Tibial nerve (tissue), 4 donors: ENCODE measurements at regions not wholly inside any gene's neighbourhood (a gene's known extent, or its start where the extent isn't known, plus 50 kb on each side); places are given as distances from the start of the nearest gene placed in this dataset.

Source experiments
- DNase-seq, 2 donors: peaks; one replicate each; pipeline ENCODE4 v3.0.0-alpha.2; 2019; ENCODE audit warnings: low spot score in 2 of 2
- H3K27ac ChIP-seq, 4 donors: fragments of 200-600 bp; sonication (generic) in 3 of 4; one replicate each; pipeline ENCODE4 v1.5.1; 2017 to 2019; ENCODE audit warnings: mild to moderate bottlenecking in 1 of 4
- H3K27me3 ChIP-seq, 2 donors: fragments of 200-600 bp; sonication (generic) in 1 of 2; one replicate each; pipeline versions ENCODE4 v1.5.1 to v1.6.0; 2017 to 2019
- H3K36me3 ChIP-seq, 3 donors: fragments of 200-600 bp; sonication (generic); one replicate each; pipeline ENCODE4 v1.5.1; 2018 to 2019
- H3K4me1 ChIP-seq, 4 donors: fragments of 200-600 bp; sonication (generic) in 3 of 4; one replicate each; pipeline ENCODE4 v1.5.1; 2017 to 2019
- H3K4me3 ChIP-seq, 4 donors: fragments of 200-600 bp; sonication (generic) in 3 of 4; one replicate each; pipeline ENCODE4 v1.5.1; 2017 to 2019; ENCODE audit warnings: mild to moderate bottlenecking in 1 of 4, moderate library complexity in 1 of 4
- H3K9me3 ChIP-seq, 4 donors: fragments of 200-600 bp; sonication (generic) in 3 of 4; one replicate each; pipeline ENCODE4 v1.5.1; 2017 to 2019
- EP300 ChIP-seq, 2 donors: sonication (generic); formaldehyde crosslinking; IDR thresholded peaks; one replicate each; pipeline ENCODE4 v1.6.1; 2017; ENCODE audit warnings: antibody characterized with exemption in 2 of 2, mild to moderate bottlenecking in 1 of 2
- POLR2A ChIP-seq, 2 donors: fragments of 450-650 bp; IDR thresholded peaks; one replicate each; pipeline ENCODE4 v1.6.1; 2017; ENCODE audit warnings: antibody characterized with exemption in 2 of 2, mild to moderate bottlenecking in 2 of 2, moderate library complexity in 2 of 2
- WGBS, 2 donors: methylation state at CpG; one replicate each; pipeline ENCODE4 v1.1.5; 2018; 5-methylcytosine and 5-hydroxymethylcytosine counted together
- TF ChIP-seq, protein P1 (sequence below), 5 experiments: fragments of 200-600 bp in 3 of 5; fragments of 450-650 bp in 2 of 5; sonication (generic) in 3 of 5; IDR thresholded peaks; one replicate each; pipeline ENCODE4 v1.5.1; 2016 to 2019; ENCODE audit warnings: antibody characterized with exemption in 5 of 5, mild to moderate bottlenecking in 3 of 5, moderate library complexity in 2 of 5

DNA sequence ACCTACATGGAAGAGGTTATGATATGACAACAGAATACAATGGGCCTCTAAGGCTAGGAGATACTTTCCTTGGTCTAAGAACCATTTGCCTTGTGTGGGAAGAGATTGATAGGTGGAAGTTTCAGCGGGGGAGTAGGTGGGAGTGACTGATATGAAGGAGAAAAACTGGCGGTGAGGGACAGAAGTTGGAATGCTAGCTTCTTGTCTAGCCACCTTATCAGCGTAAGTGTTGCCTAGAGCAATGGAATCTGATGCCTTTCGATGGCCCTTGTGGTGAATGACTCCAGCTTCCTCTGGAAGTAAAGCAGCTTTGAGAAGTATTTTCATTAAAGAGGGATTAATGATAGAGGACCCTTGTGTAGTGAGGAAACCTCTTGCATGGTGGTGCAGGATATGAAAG, 121.3 kb upstream of the GULP1 start:
- no peak overlapping the region for H3K27ac ChIP-seq
- TF ChIP-seq POLR2A (IDR thresholded peaks at IDR 0.05): no peak
- WGBS, 2 donors: 94% methylated on average over 4 of the region's 4 CpGs
- no peaks in the 10 kb centered on the region for H3K27me3 ChIP-seq
- H3K4me3 ChIP-seq: no peak overlapping the region
- H3K36me3 ChIP-seq: no peaks in the 10 kb centered on the region
- H3K4me1 ChIP-seq: no peaks in the 10 kb centered on the region
- no peak for DNase-seq
- H3K9me3 ChIP-seq: no peaks in the 10 kb centered on the region

- Histone ChIP-seq H3K36me3 (no peaks in the 10 kb centered on the region), H3K4me3 (no peak overlapping the region), H3K27me3 (no peaks in the 10 kb centered on the region), H3K9me3 (no peaks in the 10 kb centered on the region), H3K27ac (no peak overlapping the region), H3K4me1 (peaks cover 0 to 2% (median 0%) of the 10 kb centered on the region in 4 donors)
- no peak for DNase-seq
- TF ChIP-seq, protein P1, sequence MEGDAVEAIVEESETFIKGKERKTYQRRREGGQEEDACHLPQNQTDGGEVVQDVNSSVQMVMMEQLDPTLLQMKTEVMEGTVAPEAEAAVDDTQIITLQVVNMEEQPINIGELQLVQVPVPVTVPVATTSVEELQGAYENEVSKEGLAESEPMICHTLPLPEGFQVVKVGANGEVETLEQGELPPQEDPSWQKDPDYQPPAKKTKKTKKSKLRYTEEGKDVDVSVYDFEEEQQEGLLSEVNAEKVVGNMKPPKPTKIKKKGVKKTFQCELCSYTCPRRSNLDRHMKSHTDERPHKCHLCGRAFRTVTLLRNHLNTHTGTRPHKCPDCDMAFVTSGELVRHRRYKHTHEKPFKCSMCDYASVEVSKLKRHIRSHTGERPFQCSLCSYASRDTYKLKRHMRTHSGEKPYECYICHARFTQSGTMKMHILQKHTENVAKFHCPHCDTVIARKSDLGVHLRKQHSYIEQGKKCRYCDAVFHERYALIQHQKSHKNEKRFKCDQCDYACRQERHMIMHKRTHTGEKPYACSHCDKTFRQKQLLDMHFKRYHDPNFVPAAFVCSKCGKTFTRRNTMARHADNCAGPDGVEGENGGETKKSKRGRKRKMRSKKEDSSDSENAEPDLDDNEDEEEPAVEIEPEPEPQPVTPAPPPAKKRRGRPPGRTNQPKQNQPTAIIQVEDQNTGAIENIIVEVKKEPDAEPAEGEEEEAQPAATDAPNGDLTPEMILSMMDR (IDR thresholded peaks at IDR 0.05): no peak
- TF ChIP-seq EP300 (IDR thresholded peaks at IDR 0.05) (no peak), POLR2A (IDR thresholded peaks at IDR 0.05) (no peak)
Measured at GRCh38 chr2:188176620-188177019, 115.1 kb upstream of the GULP1 start.

DNA sequence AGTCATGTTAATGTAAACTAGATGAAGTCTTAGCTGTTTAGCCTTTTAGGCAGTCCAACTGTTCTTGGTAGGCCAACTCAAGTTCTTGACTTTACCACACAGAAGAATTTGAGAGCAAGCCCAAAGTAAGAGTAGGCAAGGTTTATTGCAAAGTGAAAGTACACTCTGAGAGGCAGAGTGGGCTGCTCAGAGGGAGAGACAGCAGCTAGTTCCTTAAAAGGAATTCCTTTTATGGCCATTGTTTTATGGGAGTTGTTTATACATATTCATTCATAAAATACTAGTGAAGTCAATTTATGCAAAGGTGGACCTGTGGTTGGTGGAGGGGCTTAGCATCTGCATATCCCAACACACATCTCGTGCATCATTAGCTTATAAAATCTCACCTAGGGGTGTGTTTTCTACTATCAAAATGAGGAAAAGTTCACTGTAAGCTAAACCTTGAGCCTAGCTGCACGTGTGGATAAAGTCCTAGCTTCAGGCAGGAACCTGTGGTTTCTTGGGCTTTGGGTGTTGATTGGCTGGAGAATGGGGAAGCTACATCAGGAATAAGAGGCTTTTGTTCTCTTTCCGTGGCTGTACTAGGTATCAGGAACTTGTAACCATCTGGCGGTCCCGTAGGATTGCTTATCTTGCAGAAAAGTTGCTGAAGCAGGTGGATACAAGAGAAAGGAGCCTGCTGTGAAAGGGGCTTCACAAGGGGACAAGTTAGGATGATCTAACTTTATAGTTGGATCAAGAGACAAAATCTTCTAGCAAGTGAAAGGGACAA, 110.4 kb upstream of the GULP1 start:
- H3K9me3 ChIP-seq: no peaks in the 10 kb centered on the region
- no peak for TF ChIP-seq POLR2A (IDR thresholded peaks at IDR 0.05)
- TF ChIP-seq, protein P1 (IDR thresholded peaks at IDR 0.05): no peak
- no peak for TF ChIP-seq EP300 (IDR thresholded peaks at IDR 0.05)
- peaks cover 0 to 2% (median 0%) of the 10 kb centered on the region in 4 donors for H3K4me1 ChIP-seq
- DNase-seq: no peak
- no peak overlapping the region for H3K27ac ChIP-seq
- H3K27me3 ChIP-seq: no peaks in the 10 kb centered on the region
- no peak overlapping the region for H3K4me3 ChIP-seq
- no peaks in the 10 kb centered on the region for H3K36me3 ChIP-seq
- 64% methylated on average over 5 of the region's 5 CpGs for WGBS, 2 donors

DNA sequence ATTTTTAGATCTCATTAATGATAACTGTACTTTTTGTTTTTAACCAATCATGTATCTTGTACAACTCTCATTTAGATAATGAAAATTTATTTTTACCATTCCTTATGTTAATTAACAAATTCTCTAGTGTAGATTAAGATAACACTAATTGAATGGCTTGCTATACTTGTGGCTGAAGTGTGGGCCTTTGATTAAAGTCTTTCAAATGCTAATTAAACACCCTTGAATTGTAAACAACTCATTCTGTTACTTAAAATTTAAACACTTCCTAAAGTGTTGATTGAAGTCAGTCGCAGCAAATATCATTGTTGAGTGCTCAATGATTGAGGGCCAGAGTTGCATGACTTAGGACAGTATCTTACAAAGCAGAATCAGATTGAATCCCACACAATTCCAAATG, 109.8 kb upstream of the GULP1 start:
- peaks cover 0 to 2% (median 0%) of the 10 kb centered on the region in 4 donors for H3K4me1 ChIP-seq
- no peaks in the 10 kb centered on the region for H3K9me3 ChIP-seq
- no peak for TF ChIP-seq EP300 (IDR thresholded peaks at IDR 0.05)
- TF ChIP-seq POLR2A (IDR thresholded peaks at IDR 0.05): no peak
- TF ChIP-seq, protein P1 (IDR thresholded peaks at IDR 0.05): no peak
- DNase-seq: no peak
- no peak overlapping the region for H3K4me3 ChIP-seq
- no peak overlapping the region for H3K27ac ChIP-seq
- H3K36me3 ChIP-seq: no peaks in the 10 kb centered on the region
- 64 to 78% methylated on average over 1 of the region's 1 CpG for WGBS, 2 donors
- H3K27me3 ChIP-seq: no peaks in the 10 kb centered on the region

DNA sequence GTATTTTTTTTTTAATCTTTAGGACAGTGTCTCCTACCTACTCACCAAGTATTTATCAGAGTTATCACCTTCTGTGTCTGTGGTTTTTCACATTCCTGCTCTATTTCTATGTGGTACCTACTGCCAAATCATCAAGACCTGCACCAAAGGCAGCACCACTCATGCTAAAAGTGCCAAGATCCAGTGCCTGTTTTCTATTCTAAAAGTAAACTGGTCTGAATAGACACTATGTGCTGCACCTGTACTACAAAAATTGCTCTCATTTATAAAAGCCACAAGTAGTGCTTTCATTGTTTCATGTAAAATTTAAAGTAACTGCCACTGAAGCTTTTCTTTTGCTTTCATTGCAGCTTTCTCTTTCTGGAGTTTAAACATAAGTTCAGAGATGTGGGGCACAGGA, 103.9 kb upstream of the GULP1 start:
- no peaks in the 10 kb centered on the region for H3K4me1 ChIP-seq
- no peaks in the 10 kb centered on the region for H3K27me3 ChIP-seq
- H3K36me3 ChIP-seq: no peaks in the 10 kb centered on the region
- no peak overlapping the region for H3K4me3 ChIP-seq
- TF ChIP-seq POLR2A (IDR thresholded peaks at IDR 0.05) (no peak), EP300 (IDR thresholded peaks at IDR 0.05) (no peak)
- TF ChIP-seq, protein P1 (IDR thresholded peaks at IDR 0.05): no peak
- H3K27ac ChIP-seq: no peak overlapping the region
- DNase-seq: no peak
- no peaks in the 10 kb centered on the region for H3K9me3 ChIP-seq
